ENCODE measurements at regions not wholly inside any gene's neighbourhood (a gene's known extent, or its start where the extent isn't known, plus 50 kb on each side); places are given as distances from the start of the nearest gene placed in this dataset.

- no peaks in the 10 kb centered on the region for H3K9me3 ChIP-seq (ENCODE audit: insufficient read depth in 2 of 2, low read depth in 1 of 2, low read length in 1 of 2)
- ChIA-PET POLR2A (ENCODE audit: partially characterized antibody) (no interaction called here), CTCF (ENCODE audit: partially characterized antibody) (interaction anchor here (1.1 kb wide), 1 partner anchor 15 kb away, joined by 5 read pairs; no protein-coding TSS in a partner anchor)
- DNase-seq (ENCODE audit: low read depth in 1 of 2, low spot score in 2 of 2) (no peak), FAIRE-seq (no peak)
- no peaks in the 10 kb centered on the region for H3K27me3 ChIP-seq (replicated peaks in 1 of 4; ENCODE audit: control insufficient read depth in 3 of 4, extremely low read depth in 1 of 4, insufficient read depth in 3 of 4, low read length in 3 of 4)
- WGBS, 2 experiments (ENCODE audit: extremely low coverage in 1 of 2, insufficient coverage in 1 of 2, insufficient read length in 1 of 2, insufficient replicate concordance in 2 of 2, low coverage in 1 of 2, low lambda C conversion rate in 2 of 2, missing lambda C conversion rate in 1 of 2): 78% methylated on average over 5 of the region's 5 CpGs; no CpG with 5 or more reads in 1 of the 2 experiments
- H3K9ac ChIP-seq (replicated peaks in 1 of 4; ENCODE audit: extremely low read depth in 1 of 4, low read depth in 3 of 4, low read length in 3 of 4): no peak overlapping the region
- no peak overlapping the region for H3K4me3 ChIP-seq (ENCODE audit: extremely low read depth in 1 of 4, insufficient read depth in 2 of 4, low read depth in 3 of 4, low read length in 4 of 4)
- H3K4me1 ChIP-seq (replicated peaks in 1 of 4; ENCODE audit: control insufficient read depth in 3 of 4, insufficient read depth in 4 of 4, low read length in 3 of 4): peaks cover 0 to 13% (median 8%) of the 10 kb centered on the region in 4 experiments; a peak in 4 of 7 replicates
- H2BK12ac ChIP-seq (ENCODE audit: low read depth, low read length): no peak overlapping the region
- no peak overlapping the region for H4K8ac ChIP-seq (ENCODE audit: extremely low read depth, insufficient read depth, low read length)
- H2BK20ac ChIP-seq (ENCODE audit: low read length): no peak overlapping the region
- H3K4ac ChIP-seq (replicated peaks; ENCODE audit: insufficient read length, low read depth, low read length): no peak overlapping the region
- no peak overlapping the region for H4K5ac ChIP-seq (ENCODE audit: insufficient read length, low read depth, low read length)
- no peak overlapping the region for H2BK120ac ChIP-seq (replicated peaks; ENCODE audit: low read depth, low read length)
- H3K79me1 ChIP-seq (ENCODE audit: low read depth, low read length): peaks cover 2% of the 10 kb centered on the region; the same call in 1 of the 2 replicates
- no peak overlapping the region for H3K56ac ChIP-seq (replicated peaks; ENCODE audit: insufficient read length, low read depth, low read length)
- H3K27ac ChIP-seq (ENCODE audit: low read depth, low read length): no peak overlapping the region
- no peaks in the 10 kb centered on the region for H4K20me1 ChIP-seq (replicated peaks in 1 of 2; ENCODE audit: control insufficient read depth in 1 of 2, insufficient read depth in 2 of 2, low read length in 2 of 2)
- no peak overlapping the region for H2AFZ ChIP-seq (ENCODE audit: low read length)
- no peak overlapping the region; the same call in 1 of the 2 replicates for H3K18ac ChIP-seq (ENCODE audit: extremely low read depth, low read length)
- no peaks in the 10 kb centered on the region for H3K36me3 ChIP-seq (ENCODE audit: control insufficient read depth in 2 of 4, insufficient read depth in 4 of 4, low read length in 3 of 4)
- peak overlapping the region; percentile 1; the same call in 1 of the 2 replicates for H2BK5ac ChIP-seq (ENCODE audit: low read depth, low read length)
- H3K79me2 ChIP-seq (ENCODE audit: control insufficient read depth in 1 of 2, insufficient read depth in 2 of 2, low read length in 2 of 2): no peaks in the 10 kb centered on the region
- H4K91ac ChIP-seq (replicated peaks; ENCODE audit: insufficient read length, low read length): no peak overlapping the region
- no peak overlapping the region for H3K23ac ChIP-seq (ENCODE audit: insufficient read length)
- H3K23me2 ChIP-seq (ENCODE audit: low read depth, low read length): no peaks in the 10 kb centered on the region
- H2BK15ac ChIP-seq (ENCODE audit: low read length): no peak overlapping the region
- no peak overlapping the region; a peak in 1 of 4 replicates for H3K4me2 ChIP-seq (ENCODE audit: insufficient read depth in 1 of 2, low read depth in 2 of 2, low read length in 2 of 2)
- TF ChIP-seq RXRA (IDR thresholded peaks at IDR 0.05; ENCODE audit: insufficient read depth, low read depth, low read length) (no peak), SAP30 (IDR thresholded peaks at IDR 0.05; ENCODE audit: insufficient read depth, insufficient replicate concordance, low read length) (no peak), SP4 (IDR thresholded peaks at IDR 0.05; ENCODE audit: low read length) (no peak)
- H2AK5ac ChIP-seq (ENCODE audit: low read depth, low read length): peak overlapping the region; percentile 42; the same call in 1 of the 2 replicates
- H3K14ac ChIP-seq (ENCODE audit: insufficient read length): no peak overlapping the region
Measured at GRCh38 chr9:720239-720881, 121.1 kb upstream of the DMRT1 start.

Data from H1 (cell line).